HFF-Myc (cell line): ENCODE measurements at regions not wholly inside any gene's neighbourhood (a gene's known extent, or its start where the extent isn't known, plus 50 kb on each side); places are given as distances from the start of the nearest gene placed in this dataset.

Experiments
- DNase-seq: peaks from one replicate; pipeline ENCODE4 v3.0.0-alpha.2; 2011; ENCODE audit warnings: low read depth; ENCODE audit errors: extremely low read depth
- H3K4me3 ChIP-seq: replicated peaks from 2 replicates; pipeline ENCODE4 v1.5.1; 2011; ENCODE audit warnings: low read depth, mild to moderate bottlenecking, control low read depth, low read length
- CTCF ChIP-seq: IDR thresholded peaks from 2 replicates; pipeline ENCODE4 v1.5.1; 2012; ENCODE audit warnings: mild to moderate bottlenecking, low read depth, low read length, control low read depth; ENCODE audit errors: missing control alignments

GRCh38 chr13:64540976-64541375, 2689.2 kb downstream of the PCDH9 start:
- no peak for TF ChIP-seq CTCF
- DNase-seq = no peak
- H3K4me3 ChIP-seq = no peak overlapping the region

DNA sequence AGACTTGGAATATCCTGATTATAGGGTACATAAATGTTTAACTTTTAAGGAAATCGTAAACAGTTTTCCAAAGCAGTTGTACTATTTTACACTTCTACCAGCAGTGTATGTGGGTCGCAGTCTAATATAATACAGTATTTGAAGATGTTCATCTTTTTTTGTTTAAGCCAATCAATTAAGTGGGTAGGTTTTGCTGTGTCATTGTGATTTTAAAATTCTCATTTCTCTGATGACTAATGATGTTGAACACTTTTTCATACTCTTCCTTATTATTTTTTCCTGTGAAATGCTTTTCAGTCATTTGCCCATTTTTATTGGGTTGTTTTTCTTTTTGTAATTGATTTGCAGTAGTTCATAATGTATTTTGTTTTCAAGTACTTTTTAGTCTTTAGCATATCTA, 2689.7 kb downstream of the PCDH9 start:
- TF ChIP-seq CTCF = no peak
- H3K4me3 ChIP-seq = no peak overlapping the region
- DNase-seq = no peak

DNA sequence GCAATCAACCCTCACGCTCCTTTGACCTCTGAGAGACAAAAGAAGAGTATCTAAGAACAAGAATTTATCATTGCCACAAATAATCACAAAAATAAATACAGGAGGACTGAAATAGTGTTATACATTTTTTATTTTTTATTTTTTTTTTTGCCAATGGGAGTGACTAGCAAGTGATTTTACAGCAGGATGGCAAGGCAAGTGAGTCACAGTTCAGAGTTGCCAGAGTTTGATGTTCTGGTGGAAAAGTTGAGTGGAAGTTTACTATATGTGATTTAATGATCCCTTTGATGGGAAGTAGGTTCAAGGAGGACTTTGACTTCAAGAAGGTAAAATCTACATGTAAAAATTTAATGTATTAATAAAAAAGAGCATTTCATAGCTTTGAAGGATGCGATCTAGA, 2691.4 kb downstream of the PCDH9 start:
- TF ChIP-seq CTCF = no peak
- no peak for DNase-seq
- no peak overlapping the region for H3K4me3 ChIP-seq

DNA sequence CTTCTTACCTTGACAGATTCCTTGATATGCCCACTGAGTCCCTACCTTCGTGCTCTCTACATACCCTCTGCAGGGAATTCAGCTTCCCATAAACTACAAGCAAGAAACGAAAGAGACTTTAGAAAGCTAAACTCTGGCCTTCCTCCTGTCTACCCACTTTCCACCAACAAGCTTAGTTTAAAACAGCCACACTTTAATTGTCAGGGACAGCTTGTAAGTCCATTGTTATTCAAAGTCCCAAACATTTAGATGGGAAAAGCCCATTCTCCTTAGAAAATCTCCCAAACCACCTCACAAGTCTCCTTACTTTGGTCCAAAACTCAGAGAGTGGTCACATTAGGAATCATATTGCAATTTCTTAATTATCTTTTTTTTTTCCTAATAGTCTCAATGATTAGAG, 2695.8 kb downstream of the PCDH9 start:
- H3K4me3 ChIP-seq = no peak overlapping the region
- no peak for DNase-seq
- no peak for TF ChIP-seq CTCF

- no peak for DNase-seq
- H3K4me3 ChIP-seq = no peak overlapping the region
- no peak for TF ChIP-seq CTCF
Measured at GRCh38 chr13:64531400-64531799, 2698.7 kb downstream of the PCDH9 start.

GRCh38 chr13:64529874-64530485, 2700.2 kb downstream of the PCDH9 start:
- H3K4me3 ChIP-seq = no peak overlapping the region

More at GRCh38 chr13:64529874-64530485, 2700.2 kb downstream of the PCDH9 start:
- peak; percentile 60 for TF ChIP-seq CTCF
- no peak for DNase-seq
